Hematopoietic multipotent progenitor cell treated with erythropoietin and hydrocortisone succinate and interleukin-3 and kit ligand, for 8 days (in vitro differentiated cells): ENCODE measurements at regions not wholly inside any gene's neighbourhood (a gene's known extent, or its start where the extent isn't known, plus 50 kb on each side); places are given as distances from the start of the nearest gene placed in this dataset.
"Not testable (repeated sequence)": the region's sequence is repeated elsewhere in the genome, so short reads cannot be mapped to it uniquely, and the experiment has no call there.

Source experiments
- DNase-seq: peaks from one replicate; pipeline ENCODE4 v3.0.0-alpha.2; 2015

DNA sequence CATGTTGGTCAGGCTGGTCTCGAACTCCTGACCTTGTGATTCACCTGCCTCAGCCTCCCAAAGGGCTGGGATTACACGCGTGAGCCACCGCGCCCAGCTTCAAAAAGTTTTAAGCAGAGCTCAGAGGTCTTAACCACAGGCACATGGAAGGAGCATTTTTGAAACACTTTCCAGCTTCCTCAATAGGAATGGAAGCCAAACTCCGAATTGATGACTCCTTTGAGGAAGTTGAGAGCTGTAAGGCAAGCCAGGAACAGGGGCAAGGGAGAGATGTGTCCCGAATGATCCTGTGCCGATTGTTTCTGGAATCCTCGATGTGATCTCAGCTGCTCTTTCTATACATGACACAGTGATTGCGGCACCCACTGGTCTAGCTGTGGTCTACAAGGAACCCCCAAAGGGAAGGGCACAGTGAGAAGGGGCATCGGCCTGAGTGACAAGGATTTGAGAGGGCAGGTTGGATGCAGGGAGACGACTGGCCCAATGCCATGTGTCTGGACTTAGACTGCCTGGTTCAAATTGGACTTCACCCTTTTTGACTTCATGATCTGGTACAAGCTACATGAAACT is 116.2 kb downstream of the ADRA2C start:
- DNase-seq = not testable (repeated sequence)

DNA sequence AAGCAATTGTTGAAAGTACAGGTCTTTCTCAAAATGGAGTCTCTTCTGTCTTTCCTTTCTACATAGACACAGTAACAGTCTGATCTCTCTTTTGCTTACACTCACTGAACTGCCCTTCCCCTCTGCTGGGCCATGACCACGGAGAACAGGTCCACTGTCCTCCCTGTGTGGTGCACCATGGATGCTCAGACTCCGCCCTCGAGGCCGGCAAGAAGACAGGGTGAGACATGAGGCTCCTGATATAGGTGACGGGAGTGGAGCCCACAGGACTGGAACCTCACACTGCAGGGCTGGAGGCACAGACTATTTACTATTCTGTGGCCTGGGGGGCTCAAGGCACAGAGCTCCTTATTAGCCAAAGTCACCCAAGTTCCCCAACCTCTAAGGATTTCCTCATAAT is 118.1 kb downstream of the ADRA2C start:
- not testable (repeated sequence) for DNase-seq

DNA sequence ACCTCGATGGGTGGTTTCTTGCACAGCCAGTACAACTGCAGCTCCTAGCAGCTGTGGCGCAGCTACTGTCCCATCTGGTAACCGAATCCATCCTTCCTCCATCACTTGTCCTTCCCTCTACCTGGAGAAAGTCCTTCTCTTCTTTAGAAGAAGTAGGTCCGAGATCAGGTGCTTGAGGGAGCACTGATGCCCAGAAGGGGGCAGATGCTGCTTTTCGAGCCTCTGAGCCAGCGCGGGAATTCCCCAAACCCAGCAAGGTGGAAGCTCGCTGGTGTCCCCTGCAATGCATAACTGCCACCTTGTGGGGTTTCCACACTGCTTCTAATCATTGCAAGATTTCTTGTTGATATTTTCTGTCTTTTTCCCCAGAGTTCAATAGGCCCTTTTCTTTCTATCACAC is 127.4 kb downstream of the ADRA2C start:
- DNase-seq = not testable (repeated sequence)

DNA sequence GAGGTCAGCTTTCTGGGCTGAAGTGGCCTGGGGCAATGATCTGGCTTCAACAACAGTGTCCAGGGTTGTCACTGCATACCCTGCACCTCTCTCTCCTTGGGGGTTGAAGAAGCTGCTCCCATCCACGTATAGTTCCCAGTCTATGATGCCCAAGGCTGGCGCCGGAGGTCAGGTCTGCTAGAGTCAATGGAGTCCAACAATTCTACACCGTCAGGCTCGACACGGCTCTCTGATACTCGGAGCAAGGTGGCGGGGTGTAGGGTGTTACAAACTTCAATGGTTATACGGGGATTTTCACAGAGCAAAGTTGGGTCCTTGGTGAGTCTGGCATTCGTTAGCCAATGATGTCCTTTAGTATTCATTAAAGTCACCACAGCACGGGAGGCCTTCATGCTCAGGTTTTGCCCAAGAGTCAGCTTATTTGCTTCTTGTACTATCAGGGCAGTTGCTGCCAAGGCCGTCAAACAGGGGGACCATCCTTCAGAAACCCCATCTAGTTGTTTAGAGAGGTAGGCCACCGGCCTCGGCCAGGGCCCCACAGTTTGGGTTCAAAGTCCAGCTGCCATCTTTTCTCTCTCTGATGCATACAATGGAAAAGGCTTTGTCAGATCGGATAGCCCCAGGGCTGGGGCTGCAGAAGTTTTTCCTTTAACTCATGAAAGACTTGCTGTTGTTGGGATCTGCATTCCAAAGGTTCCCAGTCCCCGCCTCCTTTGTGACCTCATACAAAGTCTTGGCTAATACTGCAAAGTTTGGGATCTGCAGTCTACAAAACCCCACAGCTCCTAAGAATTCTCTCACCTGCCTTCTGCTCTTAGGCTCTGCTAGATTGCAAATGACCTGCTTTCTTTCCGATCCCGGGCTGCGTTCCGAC is 128.1 kb downstream of the ADRA2C start:
- DNase-seq = not testable (repeated sequence)

DNA sequence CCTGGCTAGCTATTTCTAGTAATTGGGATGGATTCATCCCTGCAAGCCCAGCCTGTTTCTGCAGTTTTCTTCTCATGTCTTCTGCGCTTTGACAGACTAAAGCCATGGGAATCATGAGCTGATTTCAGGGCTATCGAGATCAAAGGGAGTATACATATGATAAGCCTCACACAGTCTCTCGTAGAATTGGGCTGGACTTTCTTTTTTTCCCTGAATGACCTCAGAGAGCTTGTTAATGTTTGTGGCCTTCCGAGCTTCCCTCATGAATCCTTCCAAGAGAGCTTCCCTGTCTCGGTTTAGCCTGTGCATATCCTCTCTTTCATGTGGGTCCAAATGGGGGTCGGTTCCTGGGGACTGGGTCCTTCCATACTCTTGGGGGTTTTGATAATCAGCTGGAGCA is 130.3 kb downstream of the ADRA2C start:
- DNase-seq = no peak

DNA sequence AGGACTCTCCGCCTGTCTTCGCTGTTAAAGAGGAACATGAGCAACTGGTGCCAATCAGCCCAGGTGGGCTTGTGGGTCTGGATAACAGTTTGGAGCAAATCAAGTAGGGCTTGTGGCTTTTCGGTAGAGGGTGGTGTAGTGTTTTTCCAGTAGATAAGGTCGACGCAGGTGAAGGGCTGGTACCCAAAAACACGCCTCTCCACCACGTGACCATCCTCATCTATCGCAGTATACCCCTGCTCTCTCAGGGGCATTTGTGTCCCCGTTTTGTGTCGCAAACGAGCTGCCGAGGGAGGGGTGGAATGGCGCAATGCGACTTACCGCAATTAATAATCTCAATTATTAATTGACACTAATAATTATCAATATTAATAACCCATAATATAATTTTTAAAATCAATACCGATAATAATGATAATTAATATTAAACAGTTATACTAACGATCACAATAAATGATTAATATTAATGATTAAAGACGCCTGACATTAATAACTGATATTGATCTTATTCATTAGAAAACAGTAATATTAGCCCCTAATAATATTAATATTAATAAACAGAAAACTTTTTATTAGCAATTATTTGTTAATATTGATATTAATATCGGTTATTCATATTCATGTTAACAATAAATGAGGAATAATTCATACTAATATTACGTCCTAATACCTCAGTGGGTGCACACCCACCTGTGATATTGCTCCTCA is 130.8 kb downstream of the ADRA2C start:
- not testable (repeated sequence) for DNase-seq

DNA sequence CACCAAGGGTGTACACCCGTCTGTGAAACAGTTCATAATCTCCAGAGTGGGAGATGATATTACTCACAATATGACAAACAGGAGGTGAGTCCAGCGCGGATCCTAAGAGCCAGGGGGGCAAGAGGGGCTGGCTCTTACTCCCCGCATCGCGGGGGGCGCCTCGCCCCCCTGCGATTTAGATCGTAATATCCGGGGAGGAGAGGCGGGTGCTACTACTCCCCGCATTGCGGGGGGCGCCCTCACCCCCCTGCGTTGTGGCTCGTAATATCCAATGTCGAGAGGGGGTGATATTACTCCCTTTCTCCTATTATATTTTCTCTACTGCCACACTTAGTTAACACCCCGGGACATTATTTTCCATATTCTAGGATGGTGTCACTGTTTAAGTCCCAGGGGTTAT is 131.9 kb downstream of the ADRA2C start:
- no peak for DNase-seq

DNA sequence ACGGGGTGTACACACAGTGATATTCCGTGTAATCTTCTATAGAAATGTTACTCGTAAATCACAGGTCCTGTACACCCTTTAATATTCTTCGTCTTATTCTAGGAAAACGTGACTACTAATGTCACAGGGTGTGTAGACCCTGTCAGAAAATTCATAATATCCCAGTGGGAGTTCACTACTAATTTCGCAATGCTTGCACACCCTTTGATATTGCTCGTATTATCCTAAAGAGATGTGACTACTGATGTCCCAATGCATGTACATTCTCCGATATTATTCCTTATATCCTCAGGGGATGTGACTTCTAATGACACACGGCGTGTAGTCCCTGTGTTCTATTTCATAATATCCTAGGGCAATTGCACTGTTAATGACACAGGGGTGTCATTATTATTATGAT is 132.7 kb downstream of the ADRA2C start:
- DNase-seq = not testable (repeated sequence)

DNA sequence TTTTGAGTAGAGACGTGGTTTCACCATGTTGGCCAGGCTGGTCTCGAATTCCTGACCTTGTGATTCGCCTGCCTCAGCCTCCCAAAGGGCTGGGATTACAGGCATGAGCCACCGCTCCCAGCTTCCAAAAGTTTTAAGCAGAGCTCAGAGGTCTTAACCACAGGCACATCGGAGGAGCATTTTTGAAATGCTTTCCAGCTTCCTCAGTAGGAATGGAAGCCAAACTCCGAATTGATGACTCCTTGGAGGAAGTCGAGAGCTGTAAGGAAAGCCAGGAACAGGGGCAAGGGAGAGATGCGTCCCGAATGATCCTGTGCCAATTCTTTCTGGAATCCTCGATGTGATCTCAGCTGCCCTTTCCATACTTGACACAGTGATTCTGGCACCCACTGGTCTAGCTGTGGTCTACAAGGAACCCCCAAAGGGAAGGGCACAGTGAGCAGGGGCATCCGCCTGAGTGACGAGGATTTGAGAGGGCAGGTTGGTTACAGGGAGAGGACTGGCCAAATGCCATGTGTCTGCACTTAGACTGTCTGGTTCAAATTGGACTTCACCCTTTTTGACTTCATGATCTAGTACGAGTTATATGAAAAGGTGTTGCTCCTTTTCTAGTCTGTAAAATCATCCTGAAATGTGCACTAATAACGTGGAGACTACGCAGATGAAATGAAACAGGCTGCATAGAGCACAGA is 138.2 kb downstream of the ADRA2C start:
- DNase-seq = not testable (repeated sequence)

DNA sequence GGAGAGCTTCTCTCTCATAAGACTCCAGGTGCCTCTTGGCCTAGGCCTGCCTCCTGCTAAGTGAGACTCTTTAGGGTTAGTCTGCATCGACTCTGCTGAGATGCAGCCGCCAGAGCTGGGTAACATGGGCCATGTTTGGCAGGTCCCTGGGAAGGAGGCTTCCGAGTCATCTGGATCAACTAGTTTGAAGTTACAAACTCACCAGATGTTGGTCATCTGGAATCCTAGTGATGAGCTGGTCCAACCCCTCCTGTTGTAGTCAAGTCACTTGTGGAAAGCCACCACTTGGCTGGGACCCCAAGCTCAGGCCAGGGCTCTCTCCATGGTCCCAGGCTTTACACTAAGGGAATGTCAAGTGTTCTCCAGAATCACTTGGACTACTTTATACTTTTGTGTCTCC is 143.4 kb downstream of the ADRA2C start:
- not testable (repeated sequence) for DNase-seq

DNA sequence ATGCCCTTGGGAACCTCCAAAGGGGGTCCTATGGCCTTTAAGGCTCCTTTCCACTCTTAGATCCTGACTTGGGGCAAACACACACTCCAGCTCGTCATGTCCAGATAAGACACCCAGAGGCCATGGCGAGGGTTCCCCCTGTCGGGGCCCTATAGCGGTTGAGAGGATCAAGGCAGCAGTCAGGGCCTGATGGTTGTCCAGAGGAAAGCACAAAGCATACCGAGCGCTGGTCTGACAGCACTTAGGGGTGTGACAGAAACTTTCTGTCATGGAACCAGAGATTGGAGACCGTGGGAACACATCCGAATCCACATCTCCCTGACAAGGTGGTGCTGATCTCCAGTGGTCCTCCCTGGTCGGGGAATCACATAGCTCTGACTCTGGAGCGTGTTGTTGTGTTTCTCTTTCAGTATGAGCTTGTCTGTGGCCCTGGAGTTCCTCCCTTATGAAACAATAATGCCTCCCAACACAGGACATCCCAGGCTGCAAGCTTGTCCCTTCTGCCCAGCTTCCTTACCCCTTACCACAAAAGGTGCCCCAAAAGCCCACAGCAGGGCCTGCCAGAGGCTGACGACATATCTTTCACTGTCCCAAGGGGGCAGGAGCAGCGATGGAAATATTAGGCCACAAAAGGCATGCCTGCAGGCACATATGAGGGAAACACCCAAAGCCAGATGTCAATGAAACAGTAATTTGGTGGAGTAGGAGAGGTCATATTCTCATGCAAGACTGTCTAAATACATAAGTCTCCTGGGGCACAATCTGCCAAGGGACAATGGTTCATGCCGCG is 144.2 kb downstream of the ADRA2C start:
- not testable (repeated sequence) for DNase-seq

DNA sequence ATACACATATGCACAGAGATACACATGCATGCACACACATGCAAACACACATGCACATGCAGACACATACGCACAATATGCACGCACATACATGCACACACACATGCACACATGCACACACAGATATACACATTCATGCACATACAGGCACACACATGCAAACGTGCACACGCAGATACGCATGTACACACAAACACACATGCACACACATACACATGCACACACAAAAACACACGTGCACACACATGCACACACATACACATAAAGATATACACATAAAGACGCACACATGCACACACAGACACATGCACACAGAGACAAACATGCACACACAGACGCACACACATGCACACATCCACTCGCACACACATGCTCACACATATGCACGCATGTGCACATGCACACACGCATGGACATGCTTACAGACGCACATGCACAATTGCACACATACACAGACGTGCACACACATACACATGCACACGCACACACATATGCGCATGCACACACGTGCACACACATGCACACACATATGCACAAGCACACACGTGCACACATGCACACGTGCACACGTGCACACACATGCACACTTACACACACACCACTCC is 145.2 kb downstream of the ADRA2C start:
- DNase-seq = no peak

DNA sequence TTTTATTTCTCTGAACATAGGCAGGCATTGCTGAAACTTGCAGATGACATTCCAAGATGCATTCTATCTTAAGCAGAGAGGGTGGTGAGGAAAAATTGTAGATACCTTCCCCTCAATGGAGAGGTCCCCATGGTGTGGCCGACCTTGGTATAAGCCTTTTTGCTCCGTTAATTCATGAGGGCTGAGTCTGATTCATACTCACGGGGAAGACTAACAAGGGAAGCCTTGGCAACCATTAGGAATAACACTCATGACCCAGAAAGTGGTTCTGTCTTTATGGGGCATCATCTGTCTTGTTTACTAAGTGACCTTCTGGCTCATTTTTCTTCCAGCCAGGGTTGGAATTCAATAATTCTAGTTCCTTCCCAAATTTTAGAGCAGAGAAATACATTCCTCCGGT is 148.3 kb downstream of the ADRA2C start:
- not testable (repeated sequence) for DNase-seq

DNA sequence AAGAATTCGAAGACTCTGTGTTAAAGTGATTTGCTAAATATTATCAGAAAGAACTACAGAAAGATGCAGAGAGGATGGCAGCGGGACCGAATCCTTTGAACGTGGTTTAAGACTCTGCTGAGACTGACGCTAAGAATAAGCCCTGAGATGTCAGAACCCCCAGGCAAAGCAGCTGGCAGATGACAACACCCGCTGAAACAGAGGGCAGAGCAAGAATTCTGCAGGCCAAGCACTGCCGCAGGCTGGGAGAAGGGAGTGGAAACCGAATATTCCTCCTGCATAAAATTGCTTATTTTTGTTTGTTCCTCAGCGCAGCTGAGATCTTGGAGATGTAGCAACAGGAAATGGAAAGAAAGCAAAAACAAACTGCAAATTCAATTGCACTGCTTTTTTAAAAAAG is 153.3 kb downstream of the ADRA2C start:
- DNase-seq = not testable (repeated sequence)

DNA sequence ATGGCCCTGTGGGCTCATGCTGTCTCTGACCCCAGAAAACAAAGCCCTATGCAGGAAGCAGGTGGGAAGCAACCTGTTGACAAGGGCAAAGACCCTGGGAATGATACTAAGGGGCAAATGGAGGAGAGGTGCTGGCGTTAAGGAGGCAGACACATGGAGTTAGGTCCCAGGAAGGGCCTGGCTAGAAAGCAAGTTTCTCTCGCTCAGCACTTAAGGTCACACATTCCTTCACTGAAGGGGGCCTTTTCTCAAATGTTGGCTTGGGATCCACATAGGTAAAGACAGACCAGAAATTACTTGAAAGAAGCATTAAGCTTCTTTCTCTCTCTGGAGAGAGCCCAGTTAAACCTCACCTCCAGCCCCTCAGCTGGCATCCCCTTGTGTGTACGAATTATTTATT is 155.7 kb downstream of the ADRA2C start:
- DNase-seq = not testable (repeated sequence)

DNA sequence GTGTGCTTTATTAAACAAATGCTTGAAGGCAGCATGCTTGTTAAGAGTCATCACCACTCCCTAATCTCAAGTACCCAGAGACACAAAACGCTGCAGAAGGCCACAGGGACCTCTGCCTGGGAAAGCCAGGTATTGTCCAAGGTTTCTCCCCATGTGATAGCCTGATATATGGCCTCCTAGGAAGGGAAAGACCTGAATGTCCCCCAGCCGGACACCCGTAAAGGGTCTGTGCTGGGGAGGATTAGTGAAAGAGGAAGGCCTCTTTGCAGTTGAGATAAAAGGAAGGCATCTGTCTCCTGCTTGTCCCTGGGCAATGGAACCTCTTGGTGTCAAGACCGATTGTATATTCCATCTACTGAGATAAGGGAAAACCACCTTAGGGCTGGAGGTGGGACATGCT is 159.7 kb downstream of the ADRA2C start:
- DNase-seq = not testable (repeated sequence)

DNA sequence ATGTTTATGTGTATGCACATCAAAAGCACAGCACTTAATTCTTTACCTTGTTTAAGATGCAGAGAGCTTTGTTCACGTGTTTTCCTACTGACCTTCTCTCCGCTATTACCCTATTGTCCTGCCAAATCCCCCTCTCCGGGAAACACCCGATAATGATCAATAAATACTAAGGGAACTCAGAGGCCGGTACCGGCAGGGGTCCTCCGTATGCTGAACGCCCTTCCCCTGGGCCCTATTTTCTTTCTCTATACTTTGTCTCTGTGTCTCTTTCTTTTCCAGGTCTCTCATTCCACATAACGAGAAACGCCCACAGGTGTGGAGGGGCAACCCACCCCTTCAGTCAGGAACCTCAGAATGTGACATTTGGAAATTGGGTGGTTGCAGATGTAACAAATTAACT is 160.1 kb downstream of the ADRA2C start:
- DNase-seq = not testable (repeated sequence)

DNA sequence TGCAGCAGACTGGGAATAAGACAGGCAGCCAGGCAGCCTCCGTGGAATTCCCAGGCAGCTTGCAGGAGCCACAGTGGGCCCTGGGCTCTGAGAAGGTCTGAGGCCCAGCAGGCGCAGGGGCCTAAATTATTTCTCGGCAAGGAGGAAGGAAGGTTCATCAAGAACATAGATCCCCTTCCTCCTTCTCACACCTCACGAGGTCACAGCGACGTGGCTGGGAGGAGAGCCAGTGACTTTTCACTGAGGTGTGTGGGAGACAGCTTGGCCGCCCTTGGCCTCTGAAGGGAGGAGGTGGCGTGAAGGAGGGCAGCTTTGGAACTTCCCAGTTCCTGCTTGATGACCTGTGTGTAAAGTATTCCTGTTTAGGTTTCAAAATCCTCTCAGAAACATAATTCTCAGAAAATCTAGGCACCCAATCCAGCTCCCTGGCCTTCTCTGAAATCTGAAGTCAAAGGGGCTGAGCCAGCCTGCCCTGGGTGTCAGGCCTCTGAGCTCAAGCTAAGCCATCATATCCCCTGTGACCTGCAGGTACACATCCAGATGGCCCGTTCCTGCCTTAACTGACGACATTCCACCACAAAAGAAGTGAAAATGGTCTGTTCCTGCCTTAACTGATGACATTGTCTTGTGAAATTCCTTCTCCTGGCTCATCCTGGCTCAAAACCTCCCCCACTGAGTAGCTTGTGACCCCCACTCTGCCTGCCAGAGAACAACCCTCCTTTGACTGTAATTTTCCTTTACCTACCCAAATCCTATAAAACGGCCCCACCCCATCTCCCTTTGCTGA is 161.0 kb downstream of the ADRA2C start:
- not testable (repeated sequence) for DNase-seq

DNA sequence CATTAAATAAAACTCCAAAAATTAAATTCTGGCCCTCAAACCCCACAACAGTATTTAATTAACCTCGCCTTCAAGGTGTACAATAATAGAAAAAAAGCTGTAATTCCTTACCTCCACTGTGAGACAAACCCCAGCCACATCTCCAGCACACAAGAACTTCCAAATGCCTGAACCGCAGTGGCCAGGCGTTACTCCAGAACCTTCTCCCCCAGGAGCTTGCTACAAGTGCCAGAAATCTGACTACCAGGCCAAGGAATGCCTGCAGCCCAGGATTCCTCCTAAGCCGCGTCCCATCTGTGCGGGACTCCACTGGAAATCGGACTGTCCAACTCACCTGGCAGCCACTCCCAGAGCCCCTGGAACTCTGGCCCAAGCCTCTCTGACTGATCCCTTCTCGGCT is 163.2 kb downstream of the ADRA2C start:
- DNase-seq = not testable (repeated sequence)

DNA sequence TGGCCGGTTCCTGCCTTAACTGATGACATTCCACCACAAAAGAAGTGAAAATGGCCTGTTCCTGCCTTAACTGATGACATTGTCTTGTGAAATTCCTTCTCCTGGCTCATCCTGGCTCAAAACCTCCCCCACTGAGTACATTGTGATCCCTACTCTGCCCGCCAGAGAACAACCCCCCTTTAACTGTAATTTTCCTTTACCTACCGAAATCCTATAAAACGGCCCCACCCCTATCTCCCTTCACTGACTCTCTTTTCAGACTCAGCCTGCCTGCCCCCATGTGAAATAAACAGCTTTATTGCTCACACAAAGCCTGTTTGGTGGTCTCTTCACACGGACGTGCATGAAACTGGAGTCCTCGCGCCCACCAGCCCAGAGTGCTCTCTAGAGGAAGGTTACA is 166.5 kb downstream of the ADRA2C start:
- not testable (repeated sequence) for DNase-seq

DNA sequence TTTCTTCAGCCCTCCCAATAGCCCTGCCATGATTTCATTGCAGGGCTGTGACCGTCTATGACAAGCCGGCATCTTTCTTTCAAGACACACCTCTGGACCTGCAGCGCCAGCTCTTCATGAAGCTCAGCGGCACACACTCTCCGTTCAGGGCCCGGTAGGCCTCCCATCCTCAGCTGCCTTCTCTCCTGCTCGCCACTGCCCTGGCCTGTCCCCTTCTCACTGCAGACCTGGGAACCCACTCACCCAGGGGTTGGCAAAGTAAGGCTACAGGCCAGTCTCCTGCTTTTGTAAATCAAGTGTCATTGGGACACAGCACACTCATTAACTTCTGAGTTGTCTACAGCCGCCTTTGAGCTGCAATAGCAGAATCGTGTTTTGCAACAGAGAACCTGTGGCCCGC is 169.2 kb downstream of the ADRA2C start:
- not testable (repeated sequence) for DNase-seq
